HG03025 (cell line): ENCODE measurements at regions not wholly inside any gene's neighbourhood (a gene's known extent, or its start where the extent isn't known, plus 50 kb on each side); places are given as distances from the start of the nearest gene placed in this dataset.
"Not testable (repeated sequence)": the region's sequence is repeated elsewhere in the genome, so short reads cannot be mapped to it uniquely, and the experiment has no call there.

ENCODE experiments used
- ATAC-seq: cut with Tn5 transposase; IDR thresholded peaks from one replicate; pipeline ENCODE4 v1.9.1; 2021; ENCODE audit warnings: mild to moderate bottlenecking, moderate library complexity; ENCODE audit not compliant: unreplicated experiment, low FRiP score

DNA sequence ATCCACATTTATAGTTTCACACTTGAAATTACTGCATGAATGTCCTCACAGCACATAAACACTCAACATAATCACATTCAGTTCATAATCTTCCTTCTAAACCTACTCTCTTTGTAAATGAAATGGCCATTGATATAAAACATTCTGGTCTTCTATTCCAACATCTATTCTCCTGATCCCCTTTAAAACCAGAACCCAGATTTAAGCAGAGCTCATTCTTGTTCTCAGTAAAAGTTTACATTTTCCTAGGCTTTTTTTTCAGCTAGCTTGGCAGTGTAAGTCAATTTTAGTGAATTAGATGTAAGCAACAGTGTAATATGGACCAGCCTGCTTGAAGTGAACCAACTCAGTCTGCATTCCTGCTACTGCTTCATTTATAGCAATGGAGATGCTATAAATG is 460.7 kb upstream of the RGS18 start:
- ATAC-seq: no peak

DNA sequence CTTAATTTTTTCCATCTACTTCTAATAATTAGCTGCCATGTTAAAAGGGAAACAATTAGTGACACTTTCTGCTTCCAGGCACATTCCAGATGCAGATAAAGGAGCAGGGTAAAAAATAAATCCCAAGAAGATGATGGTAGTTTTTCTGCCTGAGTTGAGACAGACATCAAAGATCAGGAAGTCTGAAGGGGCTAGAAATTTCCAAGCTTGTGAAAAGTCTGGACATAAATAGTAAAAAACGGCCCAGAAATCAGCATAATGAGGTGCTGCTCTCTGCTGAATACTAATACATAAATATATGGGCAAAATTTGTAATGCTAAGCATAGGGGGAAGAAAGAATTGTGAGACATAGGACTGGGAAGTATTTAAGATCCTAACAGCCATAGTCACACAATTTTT is 460.0 kb upstream of the RGS18 start:
- no peak for ATAC-seq

DNA sequence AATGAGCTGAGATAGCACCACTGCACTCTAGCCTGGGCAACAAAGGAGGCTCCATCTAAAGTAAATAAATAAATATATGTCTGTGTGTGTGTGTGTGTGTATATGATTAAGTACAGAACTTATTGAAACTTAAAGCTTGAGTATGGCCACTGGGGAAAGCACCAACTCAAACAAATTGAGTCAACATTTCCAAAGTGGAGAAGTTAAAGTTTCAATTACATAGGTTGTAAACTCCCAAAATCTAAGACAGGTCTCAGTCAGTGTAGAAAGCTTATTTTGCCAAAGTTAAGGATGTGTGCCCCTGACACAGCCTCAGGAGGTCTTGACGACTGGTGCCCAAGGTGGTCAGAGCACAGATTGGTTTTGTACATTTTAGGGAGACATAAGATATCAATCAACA is 458.9 kb upstream of the RGS18 start:
- ATAC-seq: no peak

DNA sequence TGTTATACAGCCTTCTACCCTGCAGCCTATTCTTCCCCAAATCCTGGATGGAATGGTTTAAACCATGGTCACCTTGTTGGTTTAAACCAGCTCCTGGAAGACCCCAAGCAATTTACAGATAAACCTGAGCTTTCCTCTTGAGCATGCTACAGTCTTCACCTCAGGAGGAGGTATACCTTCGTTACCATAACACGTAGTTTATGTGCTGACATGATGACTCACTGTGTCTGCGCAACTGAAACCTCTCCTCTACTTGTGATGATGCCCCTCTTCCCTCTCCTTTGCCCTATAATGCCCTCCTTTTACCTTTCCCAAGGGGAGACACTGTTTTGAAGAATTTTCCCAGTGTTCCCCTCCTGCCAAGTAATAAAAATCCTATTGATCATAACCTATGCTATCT is 457.3 kb upstream of the RGS18 start:
- no peak for ATAC-seq

DNA sequence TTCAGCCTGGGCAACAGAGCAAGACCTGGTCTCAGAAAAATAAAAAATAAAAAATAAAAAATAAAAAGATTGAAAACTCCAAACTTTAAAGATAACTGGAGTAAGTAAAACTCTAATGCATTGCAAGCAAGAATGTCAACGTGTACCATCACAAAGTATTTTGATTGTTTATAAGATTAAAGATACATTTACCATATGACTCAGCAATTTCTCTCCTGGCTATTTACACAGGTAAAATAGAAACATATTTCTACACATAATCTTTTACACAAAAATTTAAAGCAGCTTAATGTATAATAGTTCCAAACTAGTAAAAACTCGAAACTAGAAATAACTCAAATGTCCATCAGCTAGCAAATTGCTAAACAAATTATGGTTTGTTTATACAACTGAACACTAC is 456.1 kb upstream of the RGS18 start:
- ATAC-seq: no peak

DNA sequence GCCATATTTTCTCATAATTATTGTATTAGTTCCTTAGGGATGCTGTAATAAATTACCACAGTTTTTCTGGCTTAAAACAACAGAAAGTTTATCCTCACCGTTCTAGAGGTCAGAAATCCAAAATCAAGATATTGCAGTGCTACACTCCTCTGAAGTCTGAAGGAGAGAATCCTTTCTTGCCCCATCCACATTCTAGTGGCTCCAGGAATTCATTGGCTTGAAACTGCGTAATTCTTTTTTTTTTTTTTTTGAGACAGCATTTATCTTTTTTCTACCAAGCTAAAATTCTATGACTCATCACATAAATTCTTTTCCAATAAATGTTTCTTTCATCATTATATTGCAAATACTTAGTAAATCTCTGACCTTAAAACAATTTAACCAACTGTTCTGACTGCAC is 451.0 kb upstream of the RGS18 start:
- no peak for ATAC-seq

DNA sequence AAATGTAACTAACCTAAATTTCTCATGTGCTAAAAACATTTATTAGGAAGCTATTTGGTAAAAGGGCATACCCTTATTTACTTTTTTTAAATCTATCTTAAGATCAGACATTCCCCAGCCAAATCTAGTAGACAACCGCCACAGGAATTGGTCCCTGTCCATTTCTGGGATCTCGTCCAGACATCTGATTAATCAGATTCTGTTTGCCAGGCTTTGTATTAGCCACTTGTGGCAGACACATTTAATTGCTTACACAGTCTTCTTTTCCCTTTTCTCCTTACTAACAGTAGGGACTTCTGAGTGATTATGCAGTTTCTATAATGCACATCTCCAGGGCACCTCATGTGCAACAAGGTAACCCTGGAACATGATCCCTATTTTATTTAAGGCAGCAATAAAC is 449.0 kb upstream of the RGS18 start:
- ATAC-seq: no peak

DNA sequence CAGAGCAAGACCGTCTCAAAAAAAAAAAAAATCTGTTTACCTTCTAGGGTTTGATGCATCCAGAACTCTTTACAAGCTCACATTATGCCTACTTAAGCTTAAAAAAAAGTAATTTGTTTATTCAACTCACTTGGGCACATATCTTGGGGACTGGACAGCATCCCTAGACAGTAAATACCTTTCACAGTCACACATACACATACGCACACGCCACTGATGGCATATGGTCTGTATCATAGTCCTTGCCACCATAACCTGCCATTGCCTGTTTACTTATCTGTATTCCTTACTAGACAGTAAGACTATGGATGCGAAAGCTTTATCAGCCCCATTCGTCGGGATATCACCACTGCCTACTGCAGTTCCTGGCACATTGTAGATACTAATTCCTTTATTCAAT is 446.3 kb upstream of the RGS18 start:
- no peak for ATAC-seq

DNA sequence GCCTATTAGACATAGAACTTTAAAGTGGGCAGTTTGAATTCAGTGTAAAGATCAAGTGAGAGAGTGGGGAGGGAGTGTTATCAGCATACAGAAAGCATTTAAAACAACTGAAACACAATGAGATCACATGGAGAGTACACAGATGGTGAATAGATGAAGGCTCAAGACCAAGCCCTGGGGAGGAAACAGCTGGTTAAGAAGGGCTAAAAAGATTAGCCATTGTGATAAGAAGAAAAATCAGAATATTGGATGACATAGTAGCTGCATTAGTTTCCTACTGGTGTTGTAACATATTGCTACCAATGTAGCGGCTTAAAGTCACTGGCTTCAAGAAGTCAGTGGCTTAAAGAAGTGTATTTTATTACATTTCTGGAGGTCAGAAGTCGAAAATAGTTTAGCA is 443.4 kb upstream of the RGS18 start:
- no peak for ATAC-seq

DNA sequence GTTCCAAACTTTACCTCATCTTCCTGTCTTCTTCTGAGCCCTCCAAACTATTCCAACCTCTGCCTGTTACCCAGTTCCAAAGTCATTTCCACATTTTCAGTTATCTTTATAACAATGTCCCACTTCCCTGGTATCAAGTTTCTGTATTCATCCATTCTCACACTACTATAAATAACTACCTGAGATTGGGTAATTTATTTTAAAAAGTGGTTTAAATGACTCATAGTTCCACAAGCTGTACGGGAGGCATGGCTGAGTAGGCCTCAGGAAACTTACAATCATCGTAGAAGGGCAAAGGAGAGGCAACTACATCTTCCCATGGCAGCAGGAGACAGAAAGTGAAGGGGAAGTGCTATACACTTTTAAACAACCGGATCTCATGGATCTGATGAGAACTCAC is 428.5 kb upstream of the RGS18 start:
- no peak for ATAC-seq

DNA sequence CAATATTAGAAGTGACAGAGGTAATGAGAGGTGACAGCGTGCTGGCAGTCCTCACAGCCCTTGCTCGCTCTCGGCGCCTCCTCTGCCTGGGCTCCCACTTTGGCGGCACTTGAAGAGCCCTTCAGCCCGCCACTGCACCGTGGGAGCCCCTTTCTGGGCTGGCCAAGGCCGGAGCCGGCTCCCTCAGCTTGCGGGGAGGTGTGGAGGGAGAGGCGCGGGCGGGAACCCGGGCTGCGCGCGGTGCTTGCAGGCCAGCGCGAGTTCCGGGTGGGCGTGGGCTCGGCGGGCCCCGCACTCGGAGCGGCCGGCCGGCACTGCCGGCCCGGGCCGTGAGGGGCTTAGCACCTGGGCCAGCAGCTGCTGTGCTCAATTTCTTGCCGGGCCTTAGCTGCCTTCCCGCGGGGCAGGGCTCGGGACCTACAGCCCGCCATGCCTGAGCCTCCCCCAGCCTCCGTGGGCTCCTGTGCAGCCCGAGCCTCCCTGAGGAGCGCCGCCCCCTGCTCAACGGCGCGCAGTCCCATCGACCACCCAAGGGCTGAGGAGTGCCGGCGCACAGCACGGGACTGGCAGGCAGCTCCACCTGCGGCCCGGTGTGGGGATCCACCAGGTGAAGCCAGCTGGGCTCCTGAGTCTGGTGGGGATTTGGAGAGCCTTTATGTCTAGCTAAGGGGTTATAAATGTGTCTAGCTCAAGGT is 426.5 kb upstream of the RGS18 start:
- not testable (repeated sequence) for ATAC-seq

DNA sequence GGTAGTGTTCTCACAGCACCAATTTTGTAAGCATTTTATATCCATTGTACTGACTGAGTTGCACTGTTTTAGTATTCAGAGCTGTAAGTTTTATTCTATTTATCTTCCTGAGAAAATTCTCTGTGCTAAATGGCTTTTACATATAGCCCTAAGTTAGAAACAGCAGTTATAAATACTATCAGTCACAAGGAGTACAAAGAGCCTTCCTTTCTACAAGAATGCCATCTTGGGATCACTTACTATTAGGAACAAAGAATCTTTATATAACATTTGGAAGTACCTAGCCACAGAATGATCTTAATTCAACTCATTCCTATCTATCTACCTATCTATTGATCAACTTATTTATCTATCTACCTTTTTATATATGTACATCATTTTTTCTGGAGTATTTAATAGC is 423.9 kb upstream of the RGS18 start:
- ATAC-seq: no peak

DNA sequence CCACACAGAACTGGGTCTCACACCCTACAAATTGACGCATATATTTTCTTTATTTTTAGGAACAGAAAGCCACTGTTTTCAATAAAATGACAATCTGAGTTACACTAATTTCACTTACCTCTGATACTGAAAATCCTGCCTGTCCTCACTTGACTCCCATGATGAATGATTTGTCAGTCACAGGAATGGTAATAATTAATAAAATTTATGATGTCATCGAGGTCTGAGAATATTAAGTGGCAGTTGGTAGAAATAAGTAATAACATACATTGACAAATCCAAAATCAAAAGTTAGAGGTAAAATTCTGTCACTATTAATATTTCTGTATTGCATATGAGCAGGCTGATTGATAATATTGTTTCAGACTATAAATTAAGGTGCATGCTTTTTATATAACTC is 418.7 kb upstream of the RGS18 start:
- no peak for ATAC-seq

DNA sequence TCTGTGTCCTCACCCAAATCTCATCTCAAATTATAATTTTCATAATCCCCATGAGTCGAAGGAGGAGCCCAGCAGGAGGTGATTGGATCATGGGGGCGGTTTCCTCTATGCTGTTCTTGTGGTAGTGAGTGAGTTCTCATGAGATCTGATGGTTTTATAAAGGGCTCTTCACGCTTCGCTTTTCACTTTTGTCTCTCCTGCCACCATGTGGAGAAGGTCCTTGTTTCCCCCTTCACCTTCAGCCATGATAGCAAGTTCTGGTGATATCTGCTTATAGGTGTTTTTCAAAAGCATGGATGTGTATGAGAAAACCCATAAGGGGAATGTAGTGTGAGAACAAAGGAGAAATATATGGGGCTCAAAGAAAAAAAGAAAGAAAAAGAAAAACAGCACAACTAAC is 405.9 kb upstream of the RGS18 start:
- no peak for ATAC-seq

DNA sequence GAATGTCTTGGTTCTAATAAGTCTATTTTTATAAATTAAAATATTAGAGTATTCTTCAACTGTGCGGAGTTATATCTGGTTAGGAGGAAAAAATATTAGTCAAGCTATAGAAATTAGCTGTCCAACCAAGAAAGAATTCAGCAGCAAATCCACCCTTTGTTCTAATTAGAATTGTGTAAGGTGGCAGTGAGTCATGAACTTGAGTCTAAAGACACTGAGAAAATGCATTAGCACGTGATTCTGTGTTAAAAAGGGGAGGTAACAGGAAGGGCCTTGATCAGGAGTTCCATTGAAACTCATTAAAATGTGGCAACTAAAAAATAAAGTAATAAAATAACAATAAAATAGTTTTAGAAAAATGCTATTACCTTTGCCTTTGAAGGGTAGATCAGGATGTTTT is 398.2 kb upstream of the RGS18 start:
- no peak for ATAC-seq

DNA sequence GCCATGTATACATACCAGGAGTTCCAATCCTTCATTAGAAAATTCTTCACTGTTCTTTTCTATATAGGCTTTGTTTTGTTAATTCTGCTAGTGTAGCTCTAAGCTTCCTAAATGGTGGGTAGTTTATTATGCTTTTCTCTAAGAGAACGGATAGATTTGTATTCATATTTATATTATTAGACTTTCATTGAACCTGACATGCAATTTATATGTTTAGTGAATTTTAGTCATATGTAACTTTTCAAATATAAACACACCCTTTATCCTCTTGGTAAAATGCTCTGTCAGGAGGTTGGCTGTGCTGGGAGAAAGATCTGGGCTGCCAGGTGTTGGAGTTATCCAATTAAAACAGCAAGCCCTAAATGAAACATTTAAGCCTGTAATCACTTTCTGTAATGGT is 369.7 kb upstream of the RGS18 start:
- no peak for ATAC-seq

DNA sequence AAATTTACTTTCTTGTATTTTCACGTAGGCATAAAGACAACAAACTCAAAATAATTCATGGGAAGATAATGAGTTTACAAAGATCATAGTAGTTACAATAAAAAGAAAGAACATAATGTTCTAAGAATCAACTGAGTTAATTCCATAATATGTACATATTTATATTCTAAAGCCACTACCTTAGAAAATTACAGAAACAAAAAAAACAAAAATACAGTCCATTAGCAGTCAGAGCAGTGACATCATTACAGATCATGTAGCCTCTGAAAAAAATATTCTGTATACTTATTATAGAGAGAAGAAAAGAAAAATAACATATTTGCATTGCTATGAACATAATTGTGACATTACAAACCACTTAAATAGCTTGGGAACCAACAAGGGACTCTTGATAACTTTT is 360.1 kb upstream of the RGS18 start:
- ATAC-seq: no peak

DNA sequence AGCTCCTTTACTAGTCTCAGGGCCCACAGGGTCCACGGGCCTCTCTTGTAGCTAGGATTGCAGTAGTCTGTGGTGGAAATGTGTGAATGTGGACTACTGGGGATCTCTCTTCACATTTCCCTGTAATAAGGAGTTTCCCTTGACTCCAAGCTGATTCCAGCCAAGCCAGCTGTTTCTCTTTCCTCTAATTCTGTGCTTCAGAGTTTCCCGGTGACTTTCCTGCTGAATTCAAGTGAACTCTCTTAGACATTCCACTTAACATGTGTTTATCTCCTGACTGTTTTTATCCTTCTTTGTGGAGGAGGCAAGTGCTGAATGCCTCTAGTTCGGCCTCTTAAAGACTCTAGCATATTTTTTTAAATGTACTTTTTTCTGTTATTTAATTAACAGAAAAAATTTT is 354.0 kb upstream of the RGS18 start:
- ATAC-seq: no peak

DNA sequence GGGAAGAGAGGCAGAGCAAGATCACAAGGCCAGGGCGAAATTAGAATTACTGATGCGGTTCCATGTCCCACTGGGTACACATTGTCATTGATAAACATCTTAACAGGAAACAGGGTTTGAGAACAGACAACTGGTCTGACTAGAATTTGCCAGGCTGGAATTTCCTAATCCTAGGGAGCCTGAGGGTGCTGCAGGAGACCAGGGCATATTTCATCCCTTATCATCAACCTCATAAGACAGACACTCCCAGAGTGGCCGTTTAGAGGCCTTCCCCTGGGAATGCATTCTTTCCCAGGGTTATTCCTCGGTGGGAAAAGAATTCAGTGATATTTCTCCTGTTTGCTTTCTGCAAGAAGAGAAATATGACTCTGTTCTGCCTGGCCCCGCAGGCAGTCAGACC is 344.7 kb upstream of the RGS18 start:
- not testable (repeated sequence) for ATAC-seq

DNA sequence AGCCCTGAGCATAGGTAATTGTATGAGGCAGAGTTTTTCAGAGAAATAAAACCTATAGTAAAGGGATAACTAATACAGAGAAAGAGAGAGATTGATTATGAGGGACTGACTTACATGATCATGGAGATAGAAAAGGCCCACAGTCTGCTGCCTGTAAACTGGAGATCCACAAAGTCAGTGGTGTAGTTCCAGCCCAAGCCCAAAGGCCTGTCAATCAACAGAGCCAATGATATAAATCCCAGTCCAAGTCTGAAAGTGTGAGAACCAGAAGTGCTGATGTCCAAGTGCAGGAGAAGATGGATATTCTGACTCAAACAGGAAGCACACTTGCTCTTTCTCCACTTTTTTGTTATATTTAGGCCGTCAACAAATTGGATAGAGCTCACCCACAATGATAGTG is 340.1 kb upstream of the RGS18 start:
- no peak for ATAC-seq

DNA sequence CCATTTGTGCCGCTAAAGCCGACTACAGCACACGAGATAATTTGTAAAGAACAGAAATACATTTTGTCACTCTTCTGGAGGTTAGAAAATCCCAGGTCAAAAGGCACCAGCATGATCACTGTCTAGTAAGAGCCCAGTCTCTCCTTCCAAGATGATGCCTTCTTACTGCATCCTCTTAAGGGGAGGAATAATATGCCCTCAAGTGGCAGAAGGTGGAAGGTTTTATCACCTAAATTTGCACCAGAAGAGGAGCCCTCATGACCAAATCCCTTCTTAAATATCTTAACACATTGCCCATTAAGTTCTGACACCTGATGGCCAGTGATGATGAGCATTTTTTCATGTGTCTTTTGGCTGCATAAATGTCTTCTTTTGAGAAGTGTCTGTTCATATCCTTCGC is 326.7 kb upstream of the RGS18 start:
- no peak for ATAC-seq

DNA sequence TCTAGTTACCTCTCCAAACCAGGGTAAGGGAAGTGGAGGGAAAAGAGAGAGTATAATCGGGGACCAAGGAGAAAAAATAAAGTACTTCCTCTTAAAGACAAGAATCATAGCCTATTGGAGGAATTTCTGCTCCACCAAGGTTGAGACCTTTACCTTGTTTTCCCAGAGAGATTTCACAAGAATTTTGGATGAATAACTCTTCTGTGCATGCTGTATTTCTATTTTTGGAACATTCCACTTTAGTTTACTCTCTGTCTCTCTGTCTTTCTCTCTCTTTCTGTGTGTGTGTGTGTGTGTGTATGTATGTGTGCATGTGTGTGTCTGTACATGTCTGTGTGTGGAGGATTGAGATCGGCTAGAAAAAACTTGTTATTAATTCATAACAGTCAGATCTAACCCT is 318.4 kb upstream of the RGS18 start:
- ATAC-seq: no peak
